Suppressor macrophage treated with lipopolysaccharide for 4 hours (primary cell): ENCODE measurements at regions not wholly inside any gene's neighbourhood (a gene's known extent, or its start where the extent isn't known, plus 50 kb on each side); places are given as distances from the start of the nearest gene placed in this dataset.
"Not testable (repeated sequence)": the region's sequence is repeated elsewhere in the genome, so short reads cannot be mapped to it uniquely, and the experiment has no call there.

Experiments
- DNase-seq: peaks from one replicate; pipeline ENCODE4 v3.0.0-alpha.2; 2020

DNA sequence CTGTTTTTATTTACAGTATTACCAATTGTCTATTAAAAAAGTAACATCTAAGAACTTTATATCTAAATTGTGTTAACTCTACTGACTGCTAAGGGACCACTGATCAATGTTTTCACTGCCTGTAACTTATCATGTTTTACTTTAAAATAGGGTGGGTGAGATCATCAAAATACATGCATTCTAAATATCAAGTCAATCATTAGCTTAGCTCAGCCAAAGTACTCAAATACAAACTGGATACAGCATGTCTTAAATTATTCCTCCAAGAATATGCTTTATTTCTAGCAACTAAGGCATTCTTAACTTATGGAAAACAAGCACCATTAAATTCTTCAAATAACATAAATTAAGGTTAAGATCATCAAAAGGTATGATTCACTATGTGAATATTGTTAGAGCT lies 638.7 kb upstream of the RGS18 start:
- DNase-seq: no peak

DNA sequence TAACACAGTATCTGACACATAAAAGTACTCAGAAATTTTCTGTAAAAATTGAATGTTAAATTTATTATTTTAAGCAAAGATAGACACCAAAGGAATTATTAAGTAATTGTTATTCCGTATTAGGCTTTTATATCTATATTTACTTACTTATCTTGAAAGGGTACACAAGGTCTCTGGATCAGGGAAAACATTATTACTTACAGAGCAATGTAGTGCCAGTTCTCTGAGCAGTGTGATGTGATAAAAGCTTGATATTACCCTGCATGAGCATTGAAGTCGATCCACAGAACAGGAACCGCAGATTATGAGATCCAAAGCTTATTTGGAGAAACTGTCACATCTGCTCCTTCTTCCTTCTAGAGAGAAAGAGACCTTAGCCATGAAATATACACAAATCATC lies 637.9 kb upstream of the RGS18 start:
- no peak for DNase-seq

DNA sequence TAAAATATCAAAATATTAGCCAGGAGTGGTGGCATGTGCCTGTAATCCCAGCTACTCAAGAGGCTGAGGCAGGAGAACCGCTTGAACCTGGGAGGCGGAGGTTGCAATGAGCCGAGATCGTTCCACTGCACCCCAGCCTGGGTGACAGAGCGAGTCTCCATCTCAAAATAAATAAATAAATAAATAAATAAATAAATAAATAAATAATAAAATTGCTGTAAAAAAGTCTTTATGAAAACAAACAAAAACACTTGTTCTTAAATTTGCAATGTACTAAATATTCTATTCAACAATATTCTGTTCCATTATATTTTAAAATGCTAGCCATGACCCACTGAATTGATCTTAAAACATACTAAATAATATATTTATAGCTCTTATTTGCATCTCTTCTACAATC lies 632.3 kb upstream of the RGS18 start:
- not testable (repeated sequence) for DNase-seq

DNA sequence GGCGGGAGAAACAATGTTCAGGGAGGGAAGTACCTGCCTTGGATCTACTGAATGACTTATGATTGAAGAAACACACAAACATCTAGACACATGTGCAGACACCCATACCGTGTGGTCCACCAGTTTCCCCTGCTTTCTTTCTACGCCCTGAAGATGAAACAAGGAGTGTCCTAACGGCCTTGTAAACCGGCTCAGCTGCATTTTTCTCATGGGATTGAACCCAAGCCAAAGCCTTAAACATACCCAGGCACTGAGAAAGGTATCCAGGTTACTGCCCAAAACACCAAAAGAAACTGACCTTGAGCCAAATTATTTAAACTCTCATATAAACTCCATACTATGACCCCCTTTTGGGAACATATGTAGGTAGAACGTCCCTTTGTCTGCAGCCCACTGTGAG lies 630.0 kb upstream of the RGS18 start:
- no peak for DNase-seq

DNA sequence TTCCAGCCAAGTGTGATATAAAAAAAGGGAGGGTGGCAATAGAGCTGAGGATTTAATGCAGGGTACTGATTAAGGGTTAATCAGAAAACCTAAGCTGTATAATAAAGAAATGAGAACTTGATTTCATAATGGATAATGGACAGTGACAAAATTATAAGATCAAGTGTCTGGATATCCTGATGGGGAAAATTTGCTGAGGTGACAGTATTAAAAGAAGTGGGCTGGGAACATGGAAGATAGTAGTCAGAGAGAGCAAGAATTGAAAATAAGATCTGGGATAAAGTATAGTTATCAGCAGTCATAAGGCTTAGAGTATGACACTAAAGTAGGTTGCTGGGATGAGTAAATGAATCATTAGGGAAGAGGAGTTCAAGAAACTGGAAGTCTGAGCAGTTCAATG lies 627.3 kb upstream of the RGS18 start:
- no peak for DNase-seq

DNA sequence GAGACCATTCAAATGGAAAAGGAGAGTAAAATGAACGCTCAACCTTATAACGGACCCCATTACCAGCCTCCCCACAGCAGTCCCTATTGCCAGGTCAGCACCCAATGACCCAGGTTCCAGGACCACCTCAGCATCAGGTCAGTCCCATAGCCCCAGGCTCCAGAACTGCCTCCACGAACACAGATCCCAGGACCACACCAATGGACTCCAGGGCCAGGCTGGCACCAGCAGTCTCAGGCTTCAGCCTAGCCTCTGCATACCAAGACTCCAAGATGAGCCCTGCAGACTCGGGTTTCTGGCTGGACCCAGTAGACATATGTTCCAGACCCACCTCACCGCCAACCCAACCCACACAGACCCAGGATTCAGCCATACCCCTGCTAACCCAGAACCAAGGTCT lies 625.0 kb upstream of the RGS18 start:
- DNase-seq: no peak

DNA sequence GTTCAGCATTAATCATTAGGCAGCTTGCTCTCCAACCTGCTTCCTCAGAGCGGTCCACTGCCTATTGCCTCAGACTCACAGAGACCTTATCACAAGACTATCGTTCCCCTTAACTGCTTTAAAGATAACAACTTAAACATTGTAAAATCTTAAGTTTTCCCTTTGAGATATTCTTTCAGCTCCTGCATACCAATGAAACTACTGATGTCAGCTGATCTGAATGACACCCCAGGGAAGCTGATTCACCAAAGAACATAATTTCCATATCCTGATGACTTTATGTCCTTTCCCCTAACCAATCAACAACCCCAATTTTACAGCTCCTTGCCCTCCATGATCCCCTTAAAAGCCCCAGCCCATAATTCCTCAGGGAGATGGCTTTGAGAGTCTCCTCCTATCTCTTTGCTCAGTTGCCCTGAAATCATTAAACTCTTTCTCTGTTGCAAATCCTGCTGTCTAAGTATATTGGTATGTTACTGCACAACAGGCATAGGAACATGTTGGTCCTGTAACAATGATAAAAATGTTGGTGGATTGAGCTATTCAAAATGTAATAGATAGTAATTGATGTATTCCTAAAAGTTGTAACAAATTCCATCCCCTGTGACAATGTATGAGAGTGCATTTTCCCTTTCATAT lies 621.4 kb upstream of the RGS18 start:
- no peak for DNase-seq

DNA sequence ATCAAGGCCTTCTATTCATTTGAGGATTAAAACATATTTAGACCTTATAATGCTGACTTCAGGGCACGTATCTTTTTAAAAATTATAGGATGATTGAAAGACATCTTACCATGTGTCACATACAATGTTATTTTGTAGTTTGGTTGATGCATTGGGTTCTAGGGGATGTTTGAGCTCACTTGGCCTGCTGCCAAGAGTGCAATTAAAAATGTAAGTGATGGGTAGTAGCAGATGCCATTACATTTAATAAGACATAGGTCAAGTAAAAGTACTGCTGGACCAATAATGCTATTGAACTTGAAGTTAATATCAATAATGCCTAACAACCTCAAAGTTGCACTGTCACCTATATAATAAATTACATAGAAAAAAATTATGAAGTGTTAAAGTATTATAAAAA lies 616.5 kb upstream of the RGS18 start:
- DNase-seq: no peak

DNA sequence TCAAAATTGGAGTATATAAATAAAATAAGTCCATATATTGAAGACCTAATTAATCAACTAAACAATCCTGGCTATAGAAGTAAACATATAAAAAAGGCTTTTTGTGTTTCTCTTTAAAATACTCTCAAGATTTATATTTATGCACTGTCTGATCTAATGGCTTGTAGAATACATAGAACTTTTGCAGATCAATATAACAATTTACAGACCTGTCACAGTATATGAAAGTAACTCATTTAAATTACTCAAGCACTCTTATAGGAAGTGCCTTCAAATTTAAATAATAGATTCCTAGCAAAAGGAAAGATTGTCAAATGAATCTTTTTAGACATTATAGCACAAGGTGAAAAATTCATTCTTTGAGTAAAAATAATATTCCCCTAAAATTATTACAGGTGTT lies 615.8 kb upstream of the RGS18 start:
- DNase-seq: no peak

DNA sequence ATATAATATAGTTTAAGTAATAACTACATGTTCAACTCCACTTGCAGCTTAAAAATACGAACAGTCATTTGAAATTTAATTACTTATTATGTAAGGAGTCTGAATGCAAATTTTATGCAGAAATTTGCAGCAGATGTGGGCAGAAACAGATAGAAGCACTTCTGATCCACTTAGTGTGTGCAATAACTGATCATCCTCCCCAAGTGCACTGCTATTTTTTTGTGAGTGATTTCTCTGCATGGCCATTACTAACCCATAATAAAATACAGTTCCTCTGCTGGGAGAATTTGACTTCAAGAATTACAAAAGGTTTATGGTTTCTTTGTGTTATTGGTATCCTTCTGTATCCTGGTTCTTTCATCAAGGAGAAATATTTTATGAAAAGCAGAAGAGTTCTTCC lies 611.5 kb upstream of the RGS18 start:
- no peak for DNase-seq

DNA sequence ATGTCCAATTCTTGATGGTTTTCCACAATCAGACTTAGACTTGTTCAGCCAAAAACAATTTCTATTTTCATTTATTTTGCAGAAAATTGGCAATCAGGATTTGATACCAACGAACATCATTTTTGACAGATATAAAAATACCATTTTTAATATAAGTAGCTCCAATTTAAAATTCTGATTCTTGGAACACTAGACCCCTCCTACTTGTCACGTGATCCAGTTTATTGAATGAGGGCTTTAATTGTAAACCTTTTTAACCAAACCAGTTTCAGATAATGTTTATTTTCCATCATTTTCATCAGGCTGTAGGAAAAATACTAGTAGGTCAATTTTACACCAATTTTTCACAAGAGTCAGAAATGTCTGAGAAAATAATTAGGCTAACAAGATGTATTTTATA lies 607.2 kb upstream of the RGS18 start:
- no peak for DNase-seq

DNA sequence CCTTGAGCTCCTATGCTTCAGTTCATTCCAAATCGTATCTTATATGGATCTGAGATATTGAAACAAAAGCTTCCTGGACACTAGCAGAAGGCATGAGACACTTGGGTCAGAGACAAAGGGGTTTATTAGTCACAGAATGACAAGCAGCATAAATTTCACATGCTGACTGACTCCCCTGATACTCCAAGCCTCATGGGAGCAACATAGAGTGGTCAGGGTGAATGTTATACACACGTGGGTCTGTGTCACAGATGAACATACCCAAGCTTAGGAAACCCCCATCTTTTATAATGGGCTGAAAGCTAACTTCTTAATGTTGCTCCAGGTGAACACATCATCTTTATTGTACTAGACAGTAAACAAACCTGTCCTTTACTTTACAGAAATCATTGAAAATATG lies 599.9 kb upstream of the RGS18 start:
- no peak for DNase-seq

DNA sequence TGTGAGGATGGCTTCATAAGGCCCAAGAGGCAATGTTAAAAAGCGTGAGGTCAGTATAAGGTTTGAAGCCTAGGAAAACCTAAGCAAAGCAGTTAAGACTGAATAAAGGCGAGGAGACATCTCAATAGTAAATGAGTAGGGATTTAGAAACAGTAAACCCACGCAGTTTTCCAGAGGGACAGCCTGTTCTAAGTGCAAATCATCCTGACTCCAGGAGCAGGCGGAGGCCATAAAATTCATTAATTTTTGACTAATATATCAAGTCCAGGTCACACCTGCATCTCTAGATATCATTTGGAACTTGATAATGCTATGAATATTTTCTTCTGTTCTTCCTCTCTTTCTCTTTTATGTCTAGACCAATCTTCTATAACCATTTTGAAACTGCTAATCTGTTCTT lies 597.0 kb upstream of the RGS18 start:
- no peak for DNase-seq

DNA sequence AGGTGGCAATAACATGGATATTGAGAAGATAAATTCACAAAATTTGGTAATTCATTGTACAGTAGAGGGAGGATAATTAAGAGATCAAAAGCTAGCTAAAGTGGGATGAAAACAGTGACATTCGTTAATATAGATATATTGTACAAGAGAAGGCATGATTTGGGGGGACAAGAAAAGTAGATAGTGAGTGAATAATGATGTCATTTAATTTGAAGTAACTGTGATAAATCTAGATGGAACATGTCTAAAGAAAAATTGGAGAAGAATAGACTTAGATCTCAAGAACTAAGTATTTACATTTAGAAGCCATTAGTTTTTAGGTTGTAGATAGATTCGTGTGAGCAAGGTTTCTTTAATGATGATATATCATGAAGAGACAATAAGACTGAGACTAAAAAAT lies 594.0 kb upstream of the RGS18 start:
- DNase-seq: no peak

DNA sequence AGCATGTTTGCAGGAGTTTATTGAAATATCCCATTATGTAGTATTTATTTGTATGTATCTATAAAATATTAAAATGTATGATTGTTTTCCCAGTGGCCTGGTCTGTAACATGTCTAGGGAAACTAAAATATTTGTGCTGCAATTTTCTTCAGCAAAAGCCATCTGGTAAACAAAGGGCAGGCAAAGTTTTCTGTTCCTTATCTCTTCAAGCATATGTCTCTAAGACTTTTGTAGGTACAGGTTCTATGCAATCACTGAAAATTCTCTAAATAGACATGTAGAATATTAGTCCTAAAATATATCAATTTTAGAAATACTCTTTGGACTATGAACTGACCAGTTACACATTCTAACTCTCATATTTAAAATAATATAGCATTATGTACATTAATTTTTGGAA lies 585.8 kb upstream of the RGS18 start:
- no peak for DNase-seq

DNA sequence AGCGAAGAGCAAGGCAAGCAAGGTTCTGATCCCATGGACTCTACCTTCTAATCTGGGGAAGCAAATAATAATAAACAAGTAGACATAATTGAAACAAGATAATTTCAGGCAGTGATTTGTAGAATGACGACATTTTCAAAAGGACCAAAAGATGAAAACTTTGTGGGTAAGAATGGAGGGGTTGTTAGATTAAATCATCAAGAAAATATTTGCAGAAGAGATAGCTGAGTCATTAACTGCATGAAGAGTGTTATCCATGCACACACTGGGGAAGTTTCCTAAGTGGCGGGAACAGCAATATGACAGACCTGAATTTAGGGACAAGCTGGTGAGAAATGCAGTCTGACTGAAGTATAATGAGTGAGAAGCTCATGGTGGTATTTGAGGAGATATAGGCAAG lies 583.1 kb upstream of the RGS18 start:
- no peak for DNase-seq

DNA sequence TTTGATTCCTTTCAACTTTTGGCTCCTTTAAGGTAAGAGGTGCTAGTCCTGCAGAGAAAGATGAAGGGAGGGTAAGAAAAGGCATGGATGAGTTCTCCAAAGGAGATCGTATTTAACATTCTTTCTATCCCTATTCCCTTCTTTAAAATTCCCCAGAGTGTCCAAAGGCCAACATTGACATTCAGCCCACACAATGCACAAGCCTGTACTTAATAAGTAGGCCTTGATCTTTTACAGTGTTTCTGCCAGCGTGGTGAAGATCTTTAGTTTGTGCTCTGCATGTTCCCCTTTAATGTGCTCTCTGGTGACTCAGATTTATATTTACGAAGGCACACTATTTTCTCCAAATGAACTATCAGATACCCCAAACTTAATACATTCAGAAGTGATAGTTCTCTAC lies 582.5 kb upstream of the RGS18 start:
- no peak for DNase-seq

DNA sequence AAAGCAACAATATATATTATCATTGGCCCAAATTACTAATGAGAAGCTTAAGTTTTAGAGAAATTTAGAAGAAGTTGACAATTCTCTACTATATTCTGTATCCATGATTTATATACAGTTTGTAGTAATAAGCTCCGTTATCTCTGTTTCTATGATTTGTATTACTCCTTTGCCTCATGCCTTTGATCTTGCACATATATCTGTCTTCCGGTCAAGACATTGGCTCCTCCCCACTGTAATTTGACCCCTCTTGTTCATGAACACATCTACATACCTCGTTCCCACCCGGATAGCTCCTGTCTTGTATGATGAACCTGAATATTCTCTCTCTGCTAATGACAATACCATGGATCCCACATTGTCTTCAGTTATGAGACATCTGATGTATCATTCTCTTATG lies 581.0 kb upstream of the RGS18 start:
- no peak for DNase-seq

DNA sequence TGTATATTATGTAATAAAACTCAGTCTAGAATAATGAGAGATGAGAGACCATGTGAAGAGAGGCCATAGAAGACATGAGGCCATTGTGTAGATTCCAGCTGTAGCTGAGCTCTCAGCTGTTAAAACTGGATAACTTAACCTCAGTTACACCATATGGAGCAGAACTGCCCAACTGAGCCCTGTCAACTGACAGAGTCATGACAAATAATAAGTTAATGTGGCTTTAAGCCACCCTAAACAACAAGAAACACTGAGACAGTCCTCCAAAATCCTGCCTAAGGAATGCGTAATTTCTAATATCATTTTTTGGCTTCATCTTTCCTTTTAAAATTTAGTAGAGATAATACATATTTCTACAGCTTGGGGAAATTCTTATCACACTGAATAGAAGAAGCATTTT lies 580.0 kb upstream of the RGS18 start:
- DNase-seq: no peak

DNA sequence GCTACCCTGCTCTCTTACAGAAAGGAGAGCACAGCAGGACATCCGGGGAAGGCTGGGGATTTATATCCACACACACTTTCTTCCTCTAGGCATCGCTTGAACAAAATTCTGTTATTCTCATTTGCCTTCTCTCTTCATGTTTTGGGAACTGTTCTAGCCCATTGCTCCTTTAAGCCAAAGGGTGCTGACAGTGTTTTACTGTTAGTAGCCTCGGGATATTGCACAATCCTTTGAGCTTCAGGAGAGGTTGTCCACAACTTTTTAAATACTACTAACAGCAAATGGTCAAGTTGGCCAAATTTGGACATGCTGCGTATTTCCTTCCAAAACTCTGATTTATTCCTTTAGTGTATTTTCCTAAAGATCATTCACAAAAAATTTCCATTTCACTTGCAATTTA lies 579.2 kb upstream of the RGS18 start:
- DNase-seq: no peak

DNA sequence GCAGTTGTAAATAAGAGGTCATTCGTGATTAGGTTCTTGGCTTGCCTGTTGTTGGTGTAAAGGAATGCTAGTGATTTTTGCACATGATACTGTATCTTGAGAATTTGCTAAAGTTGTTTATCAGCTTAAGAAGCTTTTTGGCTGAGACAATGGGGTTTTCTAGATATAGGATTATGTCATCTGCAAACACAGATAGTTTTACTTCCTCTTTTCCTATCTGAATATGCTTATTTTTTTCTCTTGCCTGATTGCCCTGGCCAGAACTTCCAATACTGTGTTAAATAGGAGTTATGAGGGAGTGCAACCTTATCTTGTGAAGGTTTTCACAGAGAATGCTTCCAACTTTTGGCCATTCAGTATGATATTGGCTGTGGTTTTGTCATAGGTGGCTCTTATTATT lies 576.1 kb upstream of the RGS18 start:
- peak; percentile 5 for DNase-seq

DNA sequence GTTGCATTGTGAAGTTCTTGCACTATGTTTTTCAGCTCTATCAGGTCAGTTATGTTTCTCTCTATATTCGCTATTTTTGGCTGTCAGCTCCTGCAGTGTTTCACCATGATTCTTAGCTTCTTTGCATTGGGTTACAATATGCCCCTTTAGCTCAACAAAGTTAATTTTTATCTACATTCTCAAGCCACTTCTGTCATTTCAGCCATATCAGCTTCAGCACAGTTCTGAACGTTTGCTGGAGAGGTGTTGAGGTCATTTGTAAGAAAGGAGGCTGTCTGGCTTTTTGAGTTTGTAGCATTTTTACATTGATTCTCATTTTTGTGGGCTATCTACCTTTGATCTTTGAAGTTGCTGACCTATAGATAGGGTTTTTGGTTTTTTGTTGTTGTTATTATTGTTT lies 573.2 kb upstream of the RGS18 start:
- no peak for DNase-seq

DNA sequence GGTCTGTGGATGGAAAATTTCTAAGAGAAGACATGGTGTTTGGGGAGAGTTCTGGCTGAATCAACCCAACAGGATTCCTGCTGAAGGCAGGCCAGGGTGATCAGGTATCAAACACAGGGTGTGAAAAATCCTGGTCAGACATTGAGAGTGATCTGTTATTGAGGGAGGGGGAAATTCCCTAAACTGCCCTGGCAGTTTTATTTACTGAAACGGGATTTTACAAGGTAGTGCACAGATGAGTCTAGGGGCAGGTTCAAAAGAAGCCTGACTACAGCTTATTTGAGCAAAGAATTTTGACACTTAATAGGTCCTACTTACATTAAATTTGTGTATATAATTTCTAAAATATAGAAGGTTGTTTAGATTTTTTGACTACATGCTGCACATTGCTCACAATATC lies 569.4 kb upstream of the RGS18 start:
- no peak for DNase-seq

DNA sequence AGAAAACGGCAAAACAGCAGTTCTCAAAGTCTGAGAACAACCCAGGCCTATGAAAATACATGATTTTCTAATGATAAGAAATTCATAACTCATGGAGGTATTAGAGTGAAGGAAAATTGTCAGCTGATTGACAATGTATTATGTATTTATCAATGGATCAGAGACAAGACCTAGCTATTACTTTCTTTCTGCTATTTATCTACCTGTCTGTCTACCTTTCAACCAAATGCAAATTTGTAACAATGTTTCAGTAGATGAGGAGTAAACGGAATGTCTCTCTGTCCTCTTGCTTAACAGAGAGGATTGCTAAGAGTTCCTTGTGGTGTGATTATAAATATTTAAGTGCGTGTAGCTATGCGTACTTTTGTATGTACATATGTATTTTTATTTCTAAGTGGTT lies 568.7 kb upstream of the RGS18 start:
- no peak for DNase-seq

DNA sequence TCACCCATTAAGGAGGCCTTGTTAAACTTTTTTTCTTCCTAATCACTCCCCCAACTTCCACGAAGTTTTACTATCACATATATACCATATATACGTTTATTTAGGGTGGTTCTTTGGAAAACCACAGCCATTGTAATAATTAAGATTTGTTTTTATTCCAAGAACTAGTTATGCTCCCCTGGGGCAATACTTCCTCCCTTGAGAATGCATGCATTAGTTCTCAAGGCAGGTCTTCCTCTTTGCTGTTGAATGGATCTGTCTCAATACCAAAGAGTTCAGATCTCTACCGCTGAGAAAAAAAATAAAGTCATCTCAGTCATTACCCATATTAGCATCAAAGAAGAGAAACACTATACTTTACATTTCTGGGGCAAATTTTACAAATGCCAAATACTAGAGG lies 567.7 kb upstream of the RGS18 start:
- DNase-seq: no peak

DNA sequence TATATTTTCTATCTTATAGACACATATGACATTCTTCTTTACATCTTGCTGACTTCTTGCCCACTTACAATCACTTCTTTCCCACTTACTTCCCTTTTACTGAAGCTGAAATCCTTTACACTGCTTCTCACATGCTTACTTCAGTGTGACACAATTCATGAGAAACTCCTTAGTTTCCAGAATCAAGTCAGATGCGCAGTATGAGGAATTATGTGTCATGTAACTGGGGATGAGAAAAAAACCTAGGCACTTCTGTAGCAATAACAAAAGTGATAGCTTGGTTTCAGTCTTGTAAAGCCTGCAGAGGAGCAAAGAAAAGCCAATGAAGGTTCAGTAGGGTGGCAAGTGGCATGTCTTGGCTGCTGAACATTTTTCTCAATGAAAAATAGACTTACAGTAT lies 566.2 kb upstream of the RGS18 start:
- peak; percentile 35 for DNase-seq
